Suppressor macrophage treated with lipopolysaccharide for 4 hours (primary cell): ENCODE measurements at regions not wholly inside any gene's neighbourhood (a gene's known extent, or its start where the extent isn't known, plus 50 kb on each side); places are given as distances from the start of the nearest gene placed in this dataset.
A peak's percentile ranks its signal among the peaks of the same experiment; 100 is the strongest.

Source experiments
- DNase-seq: peaks from one replicate; pipeline ENCODE4 v3.0.0-alpha.2; 2020

GRCh38 chr12:130263025-130263424, 74.7 kb upstream of the PIWIL1 start:
- DNase-seq: no peak

- no peak for DNase-seq
These were observed 73.7 kb upstream of the PIWIL1 start for GRCh38 chr12:130263996-130264395.

- DNase-seq: no peak
These were observed 70.9 kb upstream of the PIWIL1 start for GRCh38 chr12:130266751-130267150.

- peak; percentile 19 for DNase-seq
These were observed 57.5 kb upstream of the PIWIL1 start for GRCh38 chr12:130280231-130280630.

- no peak for DNase-seq
These were observed 56.9 kb upstream of the PIWIL1 start for GRCh38 chr12:130280742-130281141.

GRCh38 chr12:130281153-130281799, 56.4 kb upstream of the PIWIL1 start:
- DNase-seq: peak; percentile 34

GRCh38 chr12:130286041-130286440, 51.6 kb upstream of the PIWIL1 start:
- no peak for DNase-seq

- DNase-seq: no peak
These were observed 50.8 kb upstream of the PIWIL1 start for GRCh38 chr12:130286741-130287440.
